A549 (cell line): ENCODE measurements at regions not wholly inside any gene's neighbourhood (a gene's known extent, or its start where the extent isn't known, plus 50 kb on each side); places are given as distances from the start of the nearest gene placed in this dataset.
"Not testable (repeated sequence)": the region's sequence is repeated elsewhere in the genome, so short reads cannot be mapped to it uniquely, and the experiment has no call there.

Source experiments
- CTCF ChIP-seq: fragments of >200 bp; sonication (Bioruptor Twin); formaldehyde crosslinking; IDR thresholded peaks from 3 replicates; pipeline ENCODE4 v1.5.1; 2016
- FOSB ChIP-seq: fragments of 250-450 bp; sonication (Bioruptor Pico); IDR thresholded peaks from 2 replicates; pipeline ENCODE4 v1.5.0; 2020; ENCODE audit warnings: mild to moderate bottlenecking, moderate library complexity
- JUN ChIP-seq, 2 experiments: fragments of >200 bp; sonication (Bioruptor Twin); formaldehyde crosslinking; IDR thresholded peaks; 2 replicates in 1 of 2; 3 replicates in 1 of 2; pipeline ENCODE4 v1.6.1; 2016 to 2017
- JUNB ChIP-seq: fragments of >200 bp; sonication (Bioruptor Twin); formaldehyde crosslinking; IDR thresholded peaks from 2 replicates; pipeline ENCODE4 v1.6.1; 2016
- KDM1A ChIP-seq: fragments of 200-600 bp; sonication (generic); IDR thresholded peaks from 2 replicates; pipeline ENCODE4 v1.6.1; 2016; ENCODE audit warnings: low read depth, mild to moderate bottlenecking
- MAX ChIP-seq: IDR thresholded peaks from 2 replicates; pipeline ENCODE4 v1.6.1; 2012
- MYC ChIP-seq: IDR thresholded peaks from 2 replicates; pipeline ENCODE4 v1.6.1; 2012; ENCODE audit warnings: mild to moderate bottlenecking, inconsistent platforms, low read length, improper control_type of control experiment, borderline replicate concordance
- NR3C1 ChIP-seq: fragments of >200 bp; sonication (Bioruptor Twin); formaldehyde crosslinking; IDR thresholded peaks from 3 replicates; pipeline ENCODE4 v1.6.1; 2017
- PBX3 ChIP-seq: IDR thresholded peaks from 2 replicates; pipeline ENCODE4 v1.6.1; 2012
- POLR2A ChIP-seq: IDR thresholded peaks from 2 replicates; pipeline ENCODE4 v1.6.1; 2012; ENCODE audit warnings: mild to moderate bottlenecking, low read length
- RARB ChIP-seq: fragments of 250-450 bp; sonication (Bioruptor Pico); IDR thresholded peaks from 2 replicates; pipeline ENCODE4 v1.8.0; 2021; ENCODE audit warnings: mild to moderate bottlenecking, moderate library complexity
- RCOR1 ChIP-seq: fragments of 150-350 bp; IDR thresholded peaks from 2 replicates; pipeline ENCODE4 v1.6.1; 2014; ENCODE audit warnings: antibody characterized with exemption, low read length, low read depth
- REST ChIP-seq: fragments of 200-600 bp; sonication (generic); IDR thresholded peaks from 2 replicates; pipeline ENCODE4 v1.6.1; 2016; ENCODE audit warnings: antibody characterized with exemption, mild to moderate bottlenecking, moderate library complexity
- SREBF2 ChIP-seq: fragments of 450-650 bp; IDR thresholded peaks from 2 replicates; pipeline ENCODE4 v1.6.1; 2014; ENCODE audit warnings: mild to moderate bottlenecking, moderate library complexity

GRCh38 chr7:76879733-76880288 is 152.3 kb downstream of the SPDYE17 start:
- TF ChIP-seq MAX; CTCF; RARB; POLR2A; REST; JUNB; FOSB (CRISPR knock-in tag); MYC; PBX3; SREBF2; KDM1A; NR3C1; JUN (IDR thresholded peaks at IDR 0.05); RCOR1: not testable (repeated sequence)
